HEK293T (cell line): ENCODE measurements at regions not wholly inside any gene's neighbourhood (a gene's known extent, or its start where the extent isn't known, plus 50 kb on each side); places are given as distances from the start of the nearest gene placed in this dataset.

ENCODE experiments used
- CTCF ChIA-PET: fragments of 350-600 bp; formaldehyde crosslinking; extraction: SDS; loops from one replicate; lab custom pipeline; 2021; ENCODE audit warnings: antibody characterized with exemption, inconsistent platforms; lab: Yijun Ruan, JAX
- POLR2A ChIA-PET: fragments of 350-600 bp; formaldehyde crosslinking; extraction: SDS; loops from one replicate; lab custom pipeline; 2020; ENCODE audit warnings: antibody characterized with exemption, inconsistent platforms; lab: Yijun Ruan, JAX
- DNase-seq: peaks from one replicate; pipeline ENCODE4 v3.0.0; 2012; ENCODE audit warnings: mixed read lengths; ENCODE audit errors: extremely low spot score
- ARNT ChIP-seq: fragments of 450-650 bp; IDR thresholded peaks from 2 replicates; pipeline ENCODE4 v1.6.1; 2017; ENCODE audit warnings: mild to moderate bottlenecking
- BHLHE40 ChIP-seq: fragments of 450-650 bp; IDR thresholded peaks from 2 replicates; pipeline ENCODE4 v1.6.1; 2016; ENCODE audit warnings: mild to moderate bottlenecking, moderate library complexity, borderline replicate concordance
- CTBP1 ChIP-seq: fragments of 450-650 bp; IDR thresholded peaks from 2 replicates; pipeline ENCODE4 v1.6.1; 2016; ENCODE audit warnings: borderline replicate concordance
- ELF4 ChIP-seq: fragments of 450-650 bp; IDR thresholded peaks from 2 replicates; pipeline ENCODE4 v1.6.1; 2017; ENCODE audit warnings: antibody characterized with exemption
- FOXA1 ChIP-seq: fragments of 450-650 bp; IDR thresholded peaks from 2 replicates; pipeline ENCODE4 v1.6.1; 2016; ENCODE audit warnings: mild to moderate bottlenecking
- FOXK2 ChIP-seq: fragments of 450-650 bp; IDR thresholded peaks from 2 replicates; pipeline ENCODE4 v1.6.1; 2016; ENCODE audit warnings: mild to moderate bottlenecking
- FOXM1 ChIP-seq: fragments of 450-650 bp; IDR thresholded peaks from 2 replicates; pipeline ENCODE4 v1.6.1; 2017; ENCODE audit warnings: mild to moderate bottlenecking, borderline replicate concordance
- HDGF ChIP-seq: fragments of 450-650 bp; IDR thresholded peaks from 2 replicates; pipeline ENCODE4 v1.6.1; 2017; ENCODE audit warnings: antibody characterized with exemption, borderline replicate concordance
- L3MBTL2 ChIP-seq: fragments of 450-650 bp; conservative IDR thresholded peaks from 2 replicates; pipeline ENCODE4 v1.6.1; 2016; ENCODE audit warnings: mild to moderate bottlenecking
- LEF1 ChIP-seq: fragments of 450-650 bp; IDR thresholded peaks from 2 replicates; pipeline ENCODE4 v1.6.1; 2017; ENCODE audit warnings: mild to moderate bottlenecking, borderline replicate concordance
- NFRKB ChIP-seq: fragments of 450-650 bp; IDR thresholded peaks from 2 replicates; pipeline ENCODE4 v1.6.1; 2016; ENCODE audit warnings: mild to moderate bottlenecking, moderate library complexity
- SP1 ChIP-seq: fragments of 450-650 bp; IDR thresholded peaks from 2 replicates; pipeline ENCODE4 v1.6.1; 2017
- SUZ12 ChIP-seq: fragments of 450-650 bp; IDR thresholded peaks from 2 replicates; pipeline ENCODE4 v1.6.1; 2016; ENCODE audit warnings: mild to moderate bottlenecking
- TARDBP ChIP-seq: fragments of 450-650 bp; IDR thresholded peaks from 2 replicates; pipeline ENCODE4 v1.6.1; 2016
- ZNF384 ChIP-seq: fragments of 450-650 bp; IDR thresholded peaks from 2 replicates; pipeline ENCODE4 v1.6.1; 2016
- TF ChIP-seq, protein P1 (sequence below): fragments of 450-650 bp; IDR thresholded peaks from 2 replicates; pipeline ENCODE4 v1.6.1; 2016

- ChIA-PET POLR2A (no interaction called here), CTCF (no interaction called here)
- no peak for TF ChIP-seq CTBP1
- TF ChIP-seq FOXK2, result no peak
- TF ChIP-seq ELF4, result no peak
- no peak for TF ChIP-seq ARNT
- TF ChIP-seq SP1, result no peak
- no peak for DNase-seq
Measured at GRCh38 chr16:62926121-62926801, 890.0 kb upstream of the CDH8 start.

GRCh38 chr16:62921904-62922303 lies 885.7 kb upstream of the CDH8 start:
- POLR2A ChIA-PET, result no interaction called here
- CTCF ChIA-PET, result no interaction called here
- no peak for DNase-seq
- TF ChIP-seq HDGF (no peak), ZNF384 (no peak), FOXK2 (no peak), BHLHE40 (no peak), FOXM1 (no peak), SUZ12 (no peak), CTBP1 (no peak), ARNT (no peak), L3MBTL2 (no peak), NFRKB (no peak), ELF4 (no peak)

DNA sequence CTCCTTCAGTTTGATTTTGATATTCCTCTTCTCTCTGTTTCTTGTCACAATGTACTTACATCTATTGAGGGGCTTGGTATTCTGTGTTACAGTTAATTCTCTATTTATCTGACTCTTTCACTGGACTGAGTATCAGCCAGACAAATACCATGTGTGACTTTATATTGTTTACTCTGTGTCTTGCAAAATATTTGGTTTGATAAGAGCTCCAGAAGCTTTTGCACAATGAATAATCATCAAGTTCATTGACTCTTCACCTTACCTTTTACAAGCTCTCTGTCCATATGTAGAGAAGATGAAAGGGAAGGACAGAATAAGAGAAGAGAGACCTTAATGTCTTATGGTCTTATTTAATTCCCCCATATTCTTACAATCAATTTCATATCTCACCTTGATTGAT lies 877.7 kb upstream of the CDH8 start:
- ChIA-PET POLR2A (no interaction called here), CTCF (no interaction called here)
- no peak for TF ChIP-seq SUZ12
- TF ChIP-seq BHLHE40, result no peak
- TF ChIP-seq FOXK2, result no peak
- TF ChIP-seq ARNT, result no peak
- TF ChIP-seq, protein P1, sequence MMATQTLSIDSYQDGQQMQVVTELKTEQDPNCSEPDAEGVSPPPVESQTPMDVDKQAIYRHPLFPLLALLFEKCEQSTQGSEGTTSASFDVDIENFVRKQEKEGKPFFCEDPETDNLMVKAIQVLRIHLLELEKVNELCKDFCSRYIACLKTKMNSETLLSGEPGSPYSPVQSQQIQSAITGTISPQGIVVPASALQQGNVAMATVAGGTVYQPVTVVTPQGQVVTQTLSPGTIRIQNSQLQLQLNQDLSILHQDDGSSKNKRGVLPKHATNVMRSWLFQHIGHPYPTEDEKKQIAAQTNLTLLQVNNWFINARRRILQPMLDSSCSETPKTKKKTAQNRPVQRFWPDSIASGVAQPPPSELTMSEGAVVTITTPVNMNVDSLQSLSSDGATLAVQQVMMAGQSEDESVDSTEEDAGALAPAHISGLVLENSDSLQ, result no peak
- no peak for TF ChIP-seq FOXA1
- no peak for TF ChIP-seq FOXM1
- TF ChIP-seq TARDBP, result no peak
- TF ChIP-seq ZNF384, result no peak
- no peak for TF ChIP-seq ELF4
- TF ChIP-seq LEF1, result no peak
- no peak for TF ChIP-seq SP1
- no peak for TF ChIP-seq HDGF
- no peak for TF ChIP-seq NFRKB
- TF ChIP-seq CTBP1, result no peak
- no peak for TF ChIP-seq L3MBTL2
- DNase-seq, result no peak

DNA sequence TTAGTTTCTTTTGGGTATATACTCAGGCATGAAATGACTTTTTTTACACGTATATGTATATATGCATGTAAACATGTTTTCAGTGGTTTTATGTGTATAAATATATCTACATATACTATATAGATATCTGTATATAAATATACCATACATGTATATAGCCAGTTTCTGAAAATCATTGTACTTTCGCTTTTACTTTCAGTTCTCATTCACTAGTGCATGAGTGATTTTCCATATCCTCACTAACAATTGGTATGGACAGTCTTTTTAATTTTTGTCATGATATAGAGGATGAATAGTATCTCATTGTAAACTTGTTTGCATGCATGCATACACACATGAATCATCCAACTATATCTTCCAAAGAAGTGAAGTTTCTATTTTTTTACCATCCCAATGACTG lies 877.1 kb upstream of the CDH8 start:
- ChIA-PET CTCF (no interaction called here), POLR2A (no interaction called here)
- no peak for DNase-seq
- TF ChIP-seq FOXA1, result no peak
- no peak for TF ChIP-seq LEF1
- TF ChIP-seq FOXK2, result no peak
- no peak for TF ChIP-seq ARNT
- no peak for TF ChIP-seq TARDBP
- no peak for TF ChIP-seq FOXM1
- no peak for TF ChIP-seq SUZ12
- TF ChIP-seq L3MBTL2, result no peak
- TF ChIP-seq, protein P1, result no peak
- no peak for TF ChIP-seq SP1
- no peak for TF ChIP-seq ELF4
- TF ChIP-seq NFRKB, result no peak
- TF ChIP-seq HDGF, result no peak
- no peak for TF ChIP-seq BHLHE40
- TF ChIP-seq ZNF384, result no peak
- no peak for TF ChIP-seq CTBP1

DNA sequence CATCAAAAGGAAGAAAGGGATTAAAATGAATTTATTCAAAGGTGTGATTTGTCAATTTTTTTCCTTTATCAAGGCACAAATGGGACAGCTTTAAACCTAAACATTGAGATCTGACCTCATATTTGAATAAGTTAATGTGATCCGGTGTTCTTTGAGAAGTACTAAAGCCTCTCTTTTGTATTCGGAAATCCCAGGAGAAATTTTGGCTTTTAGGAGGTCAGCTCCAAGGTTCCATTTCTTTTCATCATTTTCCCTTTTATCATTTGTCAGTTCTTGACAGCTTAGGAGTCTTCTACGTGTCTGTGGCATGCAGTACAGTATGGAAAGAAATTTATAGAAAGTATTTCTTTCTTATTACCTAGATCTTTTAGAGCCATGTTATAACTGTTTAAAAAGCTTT lies 873.4 kb upstream of the CDH8 start:
- DNase-seq, result no peak
- no peak for TF ChIP-seq BHLHE40
- no peak for TF ChIP-seq NFRKB
- no peak for TF ChIP-seq HDGF
- no peak for TF ChIP-seq FOXM1
- no peak for TF ChIP-seq FOXA1
- TF ChIP-seq TARDBP, result no peak
- no peak for TF ChIP-seq SP1
- no peak for TF ChIP-seq ZNF384
- no peak for TF ChIP-seq LEF1
- no peak for TF ChIP-seq SUZ12
- TF ChIP-seq, protein P1, result no peak
- no peak for TF ChIP-seq FOXK2
- no peak for TF ChIP-seq CTBP1
- TF ChIP-seq ARNT, result no peak
- TF ChIP-seq ELF4, result no peak
- TF ChIP-seq L3MBTL2, result no peak
- ChIA-PET POLR2A (no interaction called here), CTCF (no interaction called here)

DNA sequence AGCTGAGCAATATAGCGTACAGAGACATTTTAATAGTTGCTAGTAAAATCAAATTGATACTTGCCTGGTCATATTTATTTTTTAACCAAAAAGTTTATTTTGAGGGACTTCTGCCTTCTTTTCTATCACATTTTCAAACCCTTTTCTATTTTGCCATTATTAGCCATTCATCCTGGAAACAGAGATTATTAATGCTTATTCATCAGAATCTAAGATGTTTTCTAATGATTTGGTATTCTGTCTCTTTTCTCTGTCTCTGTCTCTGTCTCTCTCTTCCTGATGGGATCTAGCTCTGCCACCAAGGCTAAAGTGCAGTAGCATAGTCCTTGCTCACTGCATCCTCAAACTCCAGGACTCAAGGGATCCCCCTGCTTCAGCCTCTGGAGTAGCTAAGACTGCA lies 871.3 kb upstream of the CDH8 start:
- POLR2A ChIA-PET, result no interaction called here

More for the DNA sequence above, 871.3 kb upstream of the CDH8 start:
- no peak for TF ChIP-seq FOXK2
- TF ChIP-seq L3MBTL2, result no peak
- TF ChIP-seq NFRKB, result no peak
- TF ChIP-seq FOXA1, result no peak
- no peak for TF ChIP-seq CTBP1
- CTCF ChIA-PET, result no interaction called here
- DNase-seq, result no peak
